Testis (tissue), 2 donors: ENCODE measurements at regions not wholly inside any gene's neighbourhood (a gene's known extent, or its start where the extent isn't known, plus 50 kb on each side); places are given as distances from the start of the nearest gene placed in this dataset.

Experiments used
- DNase-seq: peaks from one replicate; pipeline ENCODE4 v3.0.0-alpha.2; 2019
- H3K27ac ChIP-seq, 2 donors: fragments of 200-600 bp; sonication (generic); one replicate each; pipeline ENCODE4 v1.5.1; 2019
- H3K27me3 ChIP-seq: fragments of 200-600 bp; sonication (generic); one replicate; pipeline ENCODE4 v1.5.1; 2019
- H3K36me3 ChIP-seq: fragments of 200-600 bp; sonication (generic); one replicate; pipeline ENCODE4 v1.5.1; 2017; ENCODE audit warnings: low read depth; ENCODE audit errors: missing control alignments
- H3K4me1 ChIP-seq: fragments of 200-600 bp; sonication (generic); one replicate; pipeline ENCODE4 v1.5.1; 2019
- H3K4me3 ChIP-seq, 2 donors: fragments of 200-600 bp; sonication (generic); one replicate each; pipeline ENCODE4 v1.5.1; 2017 to 2019
- H3K9me3 ChIP-seq: fragments of 200-600 bp; sonication (generic); one replicate; pipeline ENCODE4 v1.5.1; 2017
- POLR2A ChIP-seq: fragments of 450-650 bp; IDR thresholded peaks from one replicate; pipeline ENCODE4 v1.6.1; 2017; ENCODE audit warnings: antibody characterized with exemption, mild to moderate bottlenecking, moderate library complexity
- WGBS, 2 donors: methylation state at CpG; one replicate each; pipeline ENCODE4 v1.1.5; 2018; 5-methylcytosine and 5-hydroxymethylcytosine counted together
- intact Hi-C: fragments of 100-400 bp; cut with DNase I; formaldehyde crosslinking; loops from one replicate; pipeline ENCODE4 v1.15.1; 2023; ENCODE audit warnings: low total_unique reads
- small RNA-seq, 2 donors: library from RNA; depleted of rRNA; stranded (forward); fragments of <200 nt; gene quantifications; one replicate each; pipeline ENCODE3, GENCODE V24; 2016
- TF ChIP-seq, protein P1 (sequence below), 3 experiments: fragments of 450-650 bp in 2 of 3; fragments of 200-600 bp in 1 of 3; sonication (generic) in 1 of 3; IDR thresholded peaks; one replicate each; pipeline ENCODE4 v1.5.1; 2016 to 2019; ENCODE audit warnings: antibody characterized with exemption in 3 of 3, mild to moderate bottlenecking in 2 of 3, moderate library complexity in 1 of 3

DNA sequence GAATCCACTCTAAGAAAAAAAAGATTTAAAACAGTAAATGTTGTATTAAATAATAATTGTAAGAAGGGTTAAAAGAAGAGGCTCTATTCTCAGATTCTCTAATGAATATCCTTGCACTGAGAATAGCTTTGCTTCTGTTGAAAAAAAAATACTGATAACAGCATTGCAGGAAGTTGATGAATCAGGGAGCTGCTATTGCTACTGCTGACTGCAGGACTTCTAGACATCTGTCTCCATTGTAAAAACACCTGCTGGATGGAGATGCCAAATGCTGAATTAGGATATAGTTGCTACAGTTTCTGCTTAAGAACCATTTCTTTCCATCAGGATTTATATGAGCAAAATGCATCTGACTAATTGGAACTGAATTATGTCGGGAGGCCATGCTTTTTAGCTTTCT lies 50.3 kb upstream of the ANP32D start:
- TF ChIP-seq, protein P1, sequence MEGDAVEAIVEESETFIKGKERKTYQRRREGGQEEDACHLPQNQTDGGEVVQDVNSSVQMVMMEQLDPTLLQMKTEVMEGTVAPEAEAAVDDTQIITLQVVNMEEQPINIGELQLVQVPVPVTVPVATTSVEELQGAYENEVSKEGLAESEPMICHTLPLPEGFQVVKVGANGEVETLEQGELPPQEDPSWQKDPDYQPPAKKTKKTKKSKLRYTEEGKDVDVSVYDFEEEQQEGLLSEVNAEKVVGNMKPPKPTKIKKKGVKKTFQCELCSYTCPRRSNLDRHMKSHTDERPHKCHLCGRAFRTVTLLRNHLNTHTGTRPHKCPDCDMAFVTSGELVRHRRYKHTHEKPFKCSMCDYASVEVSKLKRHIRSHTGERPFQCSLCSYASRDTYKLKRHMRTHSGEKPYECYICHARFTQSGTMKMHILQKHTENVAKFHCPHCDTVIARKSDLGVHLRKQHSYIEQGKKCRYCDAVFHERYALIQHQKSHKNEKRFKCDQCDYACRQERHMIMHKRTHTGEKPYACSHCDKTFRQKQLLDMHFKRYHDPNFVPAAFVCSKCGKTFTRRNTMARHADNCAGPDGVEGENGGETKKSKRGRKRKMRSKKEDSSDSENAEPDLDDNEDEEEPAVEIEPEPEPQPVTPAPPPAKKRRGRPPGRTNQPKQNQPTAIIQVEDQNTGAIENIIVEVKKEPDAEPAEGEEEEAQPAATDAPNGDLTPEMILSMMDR (IDR thresholded peaks at IDR 0.05), result no peak
- no peak for TF ChIP-seq POLR2A
- no peaks in the 10 kb centered on the region for H3K36me3 ChIP-seq
- 42 to 44% methylated on average over 1 of the region's 1 CpG for WGBS, 2 donors
- H3K27ac ChIP-seq, result no peak overlapping the region
- intact Hi-C loops, result no loop called here
- H3K4me1 ChIP-seq, result peaks cover 36% of the 10 kb centered on the region
- H3K4me3 ChIP-seq, result no peak overlapping the region
- no peaks in the 10 kb centered on the region for H3K9me3 ChIP-seq
- no peak for DNase-seq
- H3K27me3 ChIP-seq, result no peaks in the 10 kb centered on the region

Small RNA genes lying in the stretch of these regions (small RNA-seq; reads per million reads assigned to genes)
- gene OR8S21P, result 0 reads per million in 2 donors
